Stimulated activated effector memory CD8-positive, alpha-beta T cell treated with anti-CD3 and anti-CD28 coated beads, Interleukin-12 subunit alpha, Interleukin-12 subunit beta, amount 100 ng/mL, for 72 hours (primary cell): ENCODE measurements at regions not wholly inside any gene's neighbourhood (a gene's known extent, or its start where the extent isn't known, plus 50 kb on each side); places are given as distances from the start of the nearest gene placed in this dataset.
"Not testable (repeated sequence)": the region's sequence is repeated elsewhere in the genome, so short reads cannot be mapped to it uniquely, and the experiment has no call there.

Experiments
- ATAC-seq: fragments of 150-1000 bp; cut with Tn5 transposase; 2 replicates; pipeline ENCODE4 v1.10.0; 2021
- DNase-seq, 2 donors: peaks; one replicate each; pipeline ENCODE4 v3.0.0; 2021 to 2022; ENCODE audit warnings: low spot score in 2 of 2
- H3K27ac Mint-ChIP-seq: one replicate; pipeline ENCODE4 v1.8.0; 2022; ENCODE audit warnings: mild to moderate bottlenecking, mixed read lengths
- H3K36me3 Mint-ChIP-seq: one replicate; pipeline ENCODE4 v1.8.0; 2022; ENCODE audit warnings: mild to moderate bottlenecking, mixed read lengths
- H3K4me1 Mint-ChIP-seq: one replicate; pipeline ENCODE4 v1.8.0; 2022; ENCODE audit warnings: mixed read lengths
- H3K4me3 Mint-ChIP-seq: one replicate; pipeline ENCODE4 v1.8.0; 2022; ENCODE audit warnings: mild to moderate bottlenecking, mixed read lengths
- H3K9me3 Mint-ChIP-seq: one replicate; pipeline ENCODE4 v1.8.0; 2022; ENCODE audit warnings: mixed read lengths

- Mint-ChIP-seq H3K4me1 (peaks cover 22% of the 10 kb centered on the region), H3K36me3 (peaks cover 30% of the 10 kb centered on the region), H3K27ac (peak overlapping the region; percentile 45)
- ATAC-seq, DNase-seq, H3K9me3 Mint-ChIP-seq, H3K4me3 Mint-ChIP-seq: not testable (repeated sequence)
Observed at GRCh38 chr17:64790193-64790592, 128.1 kb upstream of the SMURF2 start.

- H3K4me3 Mint-ChIP-seq, H3K9me3 Mint-ChIP-seq, ATAC-seq, DNase-seq: not testable (repeated sequence)
- H3K4me1 Mint-ChIP-seq = peaks cover 22% of the 10 kb centered on the region
- H3K27ac Mint-ChIP-seq = peak overlapping the region; percentile 52
- H3K36me3 Mint-ChIP-seq = peaks cover 30% of the 10 kb centered on the region
Observed at GRCh38 chr17:64789061-64789445, 126.9 kb upstream of the SMURF2 start.

GRCh38 chr17:64788286-64789060, 126.4 kb upstream of the SMURF2 start:
- peaks cover 36% of the 10 kb centered on the region for H3K36me3 Mint-ChIP-seq
- no peak for ATAC-seq

GRCh38 chr17:64787921-64788271, 125.8 kb upstream of the SMURF2 start:
- H3K9me3 Mint-ChIP-seq = no peaks in the 10 kb centered on the region
- no peak for DNase-seq
- peak overlapping the region; percentile 70 for H3K27ac Mint-ChIP-seq
- no peak for ATAC-seq
- H3K4me3 Mint-ChIP-seq = no peak overlapping the region
- H3K36me3 Mint-ChIP-seq = peaks cover 39% of the 10 kb centered on the region
- peaks cover 23% of the 10 kb centered on the region for H3K4me1 Mint-ChIP-seq

More at GRCh38 chr17:64788286-64789060, 126.4 kb upstream of the SMURF2 start:
- no peak for DNase-seq
- Mint-ChIP-seq H3K9me3 (no peaks in the 10 kb centered on the region), H3K4me3 (no peak overlapping the region), H3K27ac (peak overlapping the region; percentile 52), H3K4me1 (peaks cover 22% of the 10 kb centered on the region)

GRCh38 chr17:64787255-64787920, 125.3 kb upstream of the SMURF2 start:
- Mint-ChIP-seq H3K27ac (peak overlapping the region; percentile 70), H3K4me3 (no peak overlapping the region), H3K36me3 (peaks cover 39% of the 10 kb centered on the region), H3K9me3 (no peaks in the 10 kb centered on the region), H3K4me1 (peaks cover 20% of the 10 kb centered on the region)
- DNase-seq (no peak), ATAC-seq (no peak)

GRCh38 chr17:64786337-64786736, 124.2 kb upstream of the SMURF2 start:
- peaks cover 22% of the 10 kb centered on the region for H3K4me1 Mint-ChIP-seq
- H3K36me3 Mint-ChIP-seq = peaks cover 39% of the 10 kb centered on the region
- ATAC-seq = no peak
- DNase-seq = no peak
- no peak overlapping the region for H3K27ac Mint-ChIP-seq
- no peaks in the 10 kb centered on the region for H3K9me3 Mint-ChIP-seq
- H3K4me3 Mint-ChIP-seq = no peak overlapping the region

GRCh38 chr17:64785011-64785421, 122.9 kb upstream of the SMURF2 start:
- DNase-seq (no peak), ATAC-seq (no peak)
- Mint-ChIP-seq H3K4me3 (no peak overlapping the region), H3K9me3 (no peaks in the 10 kb centered on the region), H3K4me1 (peaks cover 22% of the 10 kb centered on the region), H3K36me3 (peaks cover 38% of the 10 kb centered on the region), H3K27ac (no peak overlapping the region)

- H3K36me3 Mint-ChIP-seq = peaks cover 38% of the 10 kb centered on the region
- ATAC-seq (no peak), DNase-seq (no peak)
- H3K4me3 Mint-ChIP-seq = no peak overlapping the region
- H3K9me3 Mint-ChIP-seq = no peaks in the 10 kb centered on the region
- H3K4me1 Mint-ChIP-seq = peaks cover 22% of the 10 kb centered on the region
- no peak overlapping the region for H3K27ac Mint-ChIP-seq
Observed at GRCh38 chr17:64784353-64785010, 122.4 kb upstream of the SMURF2 start.

- H3K36me3 Mint-ChIP-seq = peaks cover 38% of the 10 kb centered on the region
- no peak overlapping the region for H3K4me3 Mint-ChIP-seq
- no peak for DNase-seq
- H3K9me3 Mint-ChIP-seq = no peaks in the 10 kb centered on the region
- H3K4me1 Mint-ChIP-seq = peaks cover 24% of the 10 kb centered on the region
- H3K27ac Mint-ChIP-seq = peak overlapping the region; percentile 40
- no peak for ATAC-seq
Observed at GRCh38 chr17:64783556-64784352, 121.6 kb upstream of the SMURF2 start.

GRCh38 chr17:64783031-64783461, 120.9 kb upstream of the SMURF2 start:
- no peak overlapping the region for H3K4me3 Mint-ChIP-seq
- DNase-seq (no peak), ATAC-seq (no peak)
- H3K4me1 Mint-ChIP-seq = peaks cover 22% of the 10 kb centered on the region
- peaks cover 38% of the 10 kb centered on the region for H3K36me3 Mint-ChIP-seq
- H3K27ac Mint-ChIP-seq = peak overlapping the region; percentile 40
- no peaks in the 10 kb centered on the region for H3K9me3 Mint-ChIP-seq

- no peak for ATAC-seq
- H3K36me3 Mint-ChIP-seq = peaks cover 38% of the 10 kb centered on the region
- H3K27ac Mint-ChIP-seq = peak overlapping the region; percentile 73
- peaks cover 32% of the 10 kb centered on the region for H3K4me1 Mint-ChIP-seq
- H3K4me3 Mint-ChIP-seq = peak overlapping the region; percentile 72
- H3K9me3 Mint-ChIP-seq = no peaks in the 10 kb centered on the region
- DNase-seq = no peak
Observed at GRCh38 chr17:64781810-64782555, 119.9 kb upstream of the SMURF2 start.

- DNase-seq = no peak
- Mint-ChIP-seq H3K27ac (peak overlapping the region; percentile 73), H3K36me3 (peaks cover 38% of the 10 kb centered on the region), H3K9me3 (no peaks in the 10 kb centered on the region), H3K4me1 (peaks cover 39% of the 10 kb centered on the region), H3K4me3 (peak overlapping the region; percentile 72)
- ATAC-seq = peak; percentile 31
Observed at GRCh38 chr17:64781014-64781756, 119.1 kb upstream of the SMURF2 start.

GRCh38 chr17:64780096-64781013, 118.2 kb upstream of the SMURF2 start:
- Mint-ChIP-seq H3K4me3 (peak overlapping the region; percentile 72), H3K36me3 (peaks cover 34% of the 10 kb centered on the region), H3K4me1 (peaks cover 39% of the 10 kb centered on the region), H3K27ac (peak overlapping the region; percentile 73), H3K9me3 (no peaks in the 10 kb centered on the region)
- ATAC-seq = peak; percentile 82
- DNase-seq = peak; percentile 69 to 83
